ENCODE measurements at regions not wholly inside any gene's neighbourhood (a gene's known extent, or its start where the extent isn't known, plus 50 kb on each side); places are given as distances from the start of the nearest gene placed in this dataset.

DNA sequence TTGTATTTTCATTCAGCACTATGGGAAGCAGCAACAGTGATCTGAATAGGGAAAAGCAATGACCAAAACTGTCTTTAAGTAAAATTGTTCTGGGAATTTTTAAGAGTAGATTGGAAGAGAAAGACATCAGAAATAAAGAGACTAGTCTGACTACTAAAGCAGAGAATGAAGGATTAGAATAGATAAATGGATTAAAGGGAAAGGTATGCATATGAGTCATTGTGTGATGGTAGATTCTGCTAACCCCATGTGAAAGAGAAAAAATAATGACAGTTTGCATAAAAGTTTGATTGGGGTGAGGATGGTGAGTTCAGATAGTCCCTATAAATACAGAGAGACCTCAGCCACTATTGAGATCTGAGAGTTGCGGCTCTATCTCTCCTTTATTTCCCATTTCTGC is 139.6 kb upstream of the DCC start:
- H3K4me3 ChIP-seq (ENCODE audit: low read depth, low read length), result no peak overlapping the region
- TF ChIP-seq, protein P1, sequence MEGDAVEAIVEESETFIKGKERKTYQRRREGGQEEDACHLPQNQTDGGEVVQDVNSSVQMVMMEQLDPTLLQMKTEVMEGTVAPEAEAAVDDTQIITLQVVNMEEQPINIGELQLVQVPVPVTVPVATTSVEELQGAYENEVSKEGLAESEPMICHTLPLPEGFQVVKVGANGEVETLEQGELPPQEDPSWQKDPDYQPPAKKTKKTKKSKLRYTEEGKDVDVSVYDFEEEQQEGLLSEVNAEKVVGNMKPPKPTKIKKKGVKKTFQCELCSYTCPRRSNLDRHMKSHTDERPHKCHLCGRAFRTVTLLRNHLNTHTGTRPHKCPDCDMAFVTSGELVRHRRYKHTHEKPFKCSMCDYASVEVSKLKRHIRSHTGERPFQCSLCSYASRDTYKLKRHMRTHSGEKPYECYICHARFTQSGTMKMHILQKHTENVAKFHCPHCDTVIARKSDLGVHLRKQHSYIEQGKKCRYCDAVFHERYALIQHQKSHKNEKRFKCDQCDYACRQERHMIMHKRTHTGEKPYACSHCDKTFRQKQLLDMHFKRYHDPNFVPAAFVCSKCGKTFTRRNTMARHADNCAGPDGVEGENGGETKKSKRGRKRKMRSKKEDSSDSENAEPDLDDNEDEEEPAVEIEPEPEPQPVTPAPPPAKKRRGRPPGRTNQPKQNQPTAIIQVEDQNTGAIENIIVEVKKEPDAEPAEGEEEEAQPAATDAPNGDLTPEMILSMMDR (conservative IDR thresholded peaks at IDR 0.05; ENCODE audit: low read depth, low read length), result no peak
- no peak for DNase-seq (ENCODE audit: low read depth)

DNA sequence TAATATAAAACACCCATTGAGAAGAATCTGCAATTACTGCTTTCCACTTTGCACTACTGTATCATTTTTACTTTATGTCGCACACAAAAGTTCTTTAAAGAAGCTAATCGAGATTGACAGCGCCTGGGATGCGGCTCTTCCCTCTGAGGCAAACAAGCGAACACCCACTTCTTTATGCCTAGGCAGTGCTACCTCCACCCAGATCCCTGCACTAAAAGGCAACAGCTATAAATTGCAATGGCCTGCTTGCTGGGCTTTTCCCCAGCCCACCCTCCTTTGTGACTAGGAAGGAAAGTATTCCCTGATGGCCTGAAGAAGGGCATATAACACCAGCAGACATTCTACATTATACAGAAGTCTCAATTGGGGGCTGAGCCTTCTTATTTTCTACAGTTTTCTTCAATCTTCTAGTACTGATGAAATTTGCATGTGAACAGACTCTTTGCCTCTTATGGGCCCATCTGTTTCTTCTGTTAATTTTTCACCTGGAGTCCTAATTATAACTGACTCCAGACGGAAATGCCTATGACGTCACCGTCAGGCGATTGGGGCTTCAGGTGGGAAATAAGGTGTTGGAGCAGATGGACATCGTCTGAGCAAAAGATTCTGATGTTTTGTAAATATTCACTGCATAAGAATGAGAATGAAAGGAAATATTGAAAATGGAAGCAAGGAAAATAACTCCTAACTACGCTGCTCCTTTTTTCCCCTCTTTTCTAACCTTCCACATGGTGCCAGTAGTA is 138.9 kb upstream of the DCC start:
- TF ChIP-seq, protein P1 (conservative IDR thresholded peaks at IDR 0.05; ENCODE audit: low read depth, low read length), result no peak
- H3K4me3 ChIP-seq (ENCODE audit: low read depth, low read length), result no peak overlapping the region
- DNase-seq (ENCODE audit: low read depth), result no peak

DNA sequence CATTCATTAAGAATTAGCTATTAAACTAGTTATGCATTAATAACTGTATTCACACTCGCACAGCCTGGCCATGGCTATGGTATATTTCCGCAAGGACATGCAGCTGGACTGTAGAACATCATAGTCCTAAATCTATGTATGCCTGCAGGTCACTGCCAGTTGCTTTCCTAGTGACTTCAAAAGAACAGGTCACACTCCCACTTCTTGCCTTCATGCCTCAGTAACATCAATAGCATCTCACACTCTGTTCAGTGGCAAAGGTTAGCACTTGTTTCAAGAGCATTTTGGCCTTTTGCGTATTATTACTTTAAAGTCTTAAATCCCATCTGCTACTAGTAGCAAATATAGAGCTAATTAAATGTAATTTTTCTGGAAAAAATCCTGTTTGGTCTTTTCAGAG is 131.4 kb upstream of the DCC start:
- no peak for DNase-seq (ENCODE audit: low read depth)
- H3K4me3 ChIP-seq (ENCODE audit: low read depth, low read length), result no peak overlapping the region

DNA sequence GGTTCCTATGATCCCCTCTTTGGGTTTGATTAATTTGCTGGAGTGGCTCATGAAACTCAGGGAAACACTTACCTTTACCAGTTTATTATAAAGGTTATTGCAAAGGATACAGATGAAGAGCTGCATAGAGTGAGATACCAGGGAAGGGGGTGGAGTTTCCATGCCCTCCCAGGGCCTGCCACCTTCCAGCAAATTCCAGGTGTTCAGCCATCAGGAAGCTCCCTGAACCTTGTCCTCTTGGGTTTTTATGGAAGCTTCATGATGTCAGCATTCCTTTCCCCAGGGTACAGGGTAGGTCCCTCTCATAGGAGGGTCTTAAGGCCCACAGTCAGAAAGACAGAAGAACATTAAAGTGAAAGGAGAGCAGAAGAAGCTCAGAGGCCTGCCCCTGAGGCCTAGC is 123.9 kb upstream of the DCC start:
- no peak overlapping the region for H3K4me3 ChIP-seq (ENCODE audit: low read depth, low read length)
- DNase-seq (ENCODE audit: low read depth), result peak; percentile 52
- TF ChIP-seq, protein P1 (conservative IDR thresholded peaks at IDR 0.05; ENCODE audit: low read depth, low read length), result no peak

More for the DNA sequence above, 131.4 kb upstream of the DCC start:
- TF ChIP-seq, protein P1 (conservative IDR thresholded peaks at IDR 0.05; ENCODE audit: low read depth, low read length), result no peak

DNA sequence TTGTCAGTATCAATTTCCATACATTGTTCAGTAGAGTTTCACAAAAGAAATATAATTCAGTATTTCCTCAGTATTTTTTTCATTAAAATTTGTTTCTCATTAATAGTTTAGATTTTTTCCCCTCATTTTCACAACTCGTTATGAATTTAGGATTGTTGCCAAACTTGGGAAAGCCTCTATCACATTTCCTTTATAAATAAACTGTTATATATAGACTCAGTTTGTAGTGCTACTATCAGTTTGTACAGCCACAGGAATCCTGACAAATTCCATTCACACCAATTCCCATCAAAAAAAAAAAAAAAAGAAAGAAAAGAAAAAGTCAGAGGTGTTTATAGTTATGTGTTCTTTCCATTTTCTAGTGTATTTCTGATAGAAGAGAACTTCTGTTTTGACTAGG is 123.3 kb upstream of the DCC start:
- H3K4me3 ChIP-seq (ENCODE audit: low read depth, low read length), result no peak overlapping the region
- TF ChIP-seq, protein P1 (conservative IDR thresholded peaks at IDR 0.05; ENCODE audit: low read depth, low read length), result no peak
- no peak for DNase-seq (ENCODE audit: low read depth)

DNA sequence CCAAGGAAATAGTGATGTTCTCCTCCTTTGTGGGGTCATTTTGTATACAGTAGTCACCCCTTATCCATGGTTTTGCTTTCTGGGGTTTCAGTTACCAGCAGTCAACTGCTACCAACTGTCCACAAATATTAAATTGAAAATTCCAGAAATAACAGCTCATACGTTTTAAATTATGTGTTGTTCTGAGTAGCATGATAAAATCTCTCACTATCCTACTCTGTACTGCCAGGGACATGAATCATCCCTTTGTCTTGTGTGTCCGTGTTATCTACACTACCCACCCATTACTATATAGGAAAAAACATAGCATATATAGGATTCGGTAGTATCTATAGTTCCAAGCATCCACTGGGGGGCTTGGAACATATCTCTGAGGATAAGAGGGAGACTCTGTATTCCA is 120.9 kb upstream of the DCC start:
- no peak for DNase-seq (ENCODE audit: low read depth)

More for the DNA sequence above, 120.9 kb upstream of the DCC start:
- H3K4me3 ChIP-seq (ENCODE audit: low read depth, low read length), result no peak overlapping the region
- TF ChIP-seq, protein P1 (conservative IDR thresholded peaks at IDR 0.05; ENCODE audit: low read depth, low read length), result no peak

All from epithelial cell of proximal tubule (primary cell).